Colonic mucosa (tissue), 4 donors: ENCODE measurements at regions not wholly inside any gene's neighbourhood (a gene's known extent, or its start where the extent isn't known, plus 50 kb on each side); places are given as distances from the start of the nearest gene placed in this dataset.

Source experiments
- DNase-seq: peaks from one replicate; pipeline ENCODE4 v3.0.0-alpha.2; 2020
- H3K27ac ChIP-seq: fragments of 200-600 bp; one replicate; pipeline ENCODE4 v1.8.0; 2021
- H3K27me3 ChIP-seq: fragments of 200-600 bp; one replicate; pipeline ENCODE4 v1.8.0; 2021
- H3K36me3 ChIP-seq: fragments of 200-600 bp; one replicate; pipeline ENCODE4 v1.8.0; 2021
- H3K4me1 ChIP-seq: fragments of 200-600 bp; one replicate; pipeline ENCODE4 v1.8.0; 2021; ENCODE audit warnings: mild to moderate bottlenecking
- H3K4me3 ChIP-seq: fragments of 200-600 bp; one replicate; pipeline ENCODE4 v1.8.0; 2021
- H3K9ac ChIP-seq, 2 donors: one replicate each; pipeline ENCODE4 v1.7.0; 2013; ENCODE audit warnings: control low read depth in 2 of 2, low read depth in 2 of 2, low read length in 2 of 2
- H3K9me3 ChIP-seq: fragments of 200-600 bp; one replicate; pipeline ENCODE4 v1.8.0; 2021
- CTCF ChIP-seq: fragments of 200-600 bp; IDR thresholded peaks from one replicate; pipeline ENCODE4 v1.8.0; 2022; ENCODE audit warnings: antibody characterized with exemption, mild to moderate bottlenecking
- intact Hi-C: fragments of 100-400 bp; cut with DNase I; formaldehyde crosslinking; loops from one replicate; pipeline ENCODE4 v1.14.1; 2022
- donor health status: healthy.
- donor health status: DM: no; HTN: no; CAD: no.
- donor health status: DM: no; HTN: no; CAD: no.

GRCh38 chr6:9398767-9399373 is 963.5 kb upstream of the SLC35B3 start:
- Histone ChIP-seq H3K4me1 (no peaks in the 10 kb centered on the region), H3K4me3 (no peak overlapping the region), H3K36me3 (no peaks in the 10 kb centered on the region), H3K9me3 (no peaks in the 10 kb centered on the region), H3K27me3 (no peaks in the 10 kb centered on the region), H3K27ac (no peak overlapping the region), H3K9ac (no peak overlapping the region)
- TF ChIP-seq CTCF, result no peak
- peak; percentile 20 for DNase-seq
- intact Hi-C loops, result no loop called here

GRCh38 chr6:9398071-9398766 is 962.9 kb upstream of the SLC35B3 start:
- peak; percentile 45 for DNase-seq
- intact Hi-C loops, result no loop called here
- Histone ChIP-seq H3K27ac (no peak overlapping the region), H3K4me3 (no peak overlapping the region), H3K27me3 (no peaks in the 10 kb centered on the region), H3K9ac (no peak overlapping the region), H3K9me3 (no peaks in the 10 kb centered on the region), H3K36me3 (no peaks in the 10 kb centered on the region), H3K4me1 (no peaks in the 10 kb centered on the region)
- no peak for TF ChIP-seq CTCF

GRCh38 chr6:9388596-9388995 is 953.3 kb upstream of the SLC35B3 start:
- DNase-seq, result no peak
- H3K27me3 ChIP-seq, result no peaks in the 10 kb centered on the region
- no peak overlapping the region for H3K4me3 ChIP-seq
- no peaks in the 10 kb centered on the region for H3K9me3 ChIP-seq
- intact Hi-C loops, result no loop called here
- no peaks in the 10 kb centered on the region for H3K4me1 ChIP-seq
- H3K27ac ChIP-seq, result no peak overlapping the region
- H3K36me3 ChIP-seq, result no peaks in the 10 kb centered on the region
- no peak for TF ChIP-seq CTCF
- H3K9ac ChIP-seq, result no peak overlapping the region

GRCh38 chr6:9380568-9380967 is 945.2 kb upstream of the SLC35B3 start:
- intact Hi-C loops, result no loop called here
- DNase-seq, result no peak
- no peaks in the 10 kb centered on the region for H3K4me1 ChIP-seq
- H3K9ac ChIP-seq, result no peak overlapping the region
- no peaks in the 10 kb centered on the region for H3K9me3 ChIP-seq
- H3K27me3 ChIP-seq, result no peaks in the 10 kb centered on the region
- no peak overlapping the region for H3K27ac ChIP-seq
- no peak for TF ChIP-seq CTCF
- no peak overlapping the region for H3K4me3 ChIP-seq
- H3K36me3 ChIP-seq, result no peaks in the 10 kb centered on the region

- H3K27me3 ChIP-seq, result no peaks in the 10 kb centered on the region
- no peak for DNase-seq
- intact Hi-C loops, result no loop called here
- H3K4me3 ChIP-seq, result no peak overlapping the region
- no peaks in the 10 kb centered on the region for H3K4me1 ChIP-seq
- no peak overlapping the region for H3K27ac ChIP-seq
- H3K9me3 ChIP-seq, result no peaks in the 10 kb centered on the region
- no peaks in the 10 kb centered on the region for H3K36me3 ChIP-seq
- no peak for TF ChIP-seq CTCF
- no peak overlapping the region for H3K9ac ChIP-seq
These were observed 938.0 kb upstream of the SLC35B3 start for GRCh38 chr6:9373308-9373707.
